K562 (cell line): ENCODE measurements at regions not wholly inside any gene's neighbourhood (a gene's known extent, or its start where the extent isn't known, plus 50 kb on each side); places are given as distances from the start of the nearest gene placed in this dataset.

Experiments used
- ATAC-seq: fragments of 200-7000 bp; cut with Tn5 transposase; 3 replicates; pipeline ENCODE4 v1.9.1; 2020; ENCODE audit warnings: moderate library complexity
- BruUV-seq: library from RNA; stranded (reverse); fragments of 400-500 nt; replicated peaks from 2 replicates; lab custom pipeline; 2021; lab: Mats Ljungman, UMichigan
- CTCF ChIA-PET: fragments of 300-600 bp; formaldehyde crosslinking; extraction: SDS; loops from one replicate; lab custom pipeline; 2021; ENCODE audit warnings: low intra/inter-chr PET ratio; lab: Yijun Ruan, JAX
- POLR2A ChIA-PET: fragments of 300-600, 350-650 bp; sonication (Branson Sonifier 250); formaldehyde crosslinking; extraction: SDS; loops from one replicate; lab custom pipeline; 2021; ENCODE audit warnings: antibody characterized with exemption, inconsistent platforms; lab: Yijun Ruan, JAX
- DNase-seq, 4 experiments: peaks; one replicate each; pipeline versions ENCODE4 v3.0.0 to v3.0.0-alpha.2; 2011 to 2018; ENCODE audit warnings: low spot score in 3 of 4, mixed read lengths in 3 of 4; ENCODE audit errors: extremely low read depth in 1 of 4
- FAIRE-seq: peaks from 2 replicates; lab custom pipeline; 2011; peaks lifted over from hg19 to GRCh38; lab: Jason Lieb, UNC
- H2AFZ ChIP-seq: 2 replicates; pipeline ENCODE4 v1.6.0; 2011; ENCODE audit warnings: low read depth, low read length, control low read depth, inconsistent platforms
- H3K27ac ChIP-seq: fragments of 200-600 bp; 3 replicates; pipeline ENCODE4 v1.8.0; 2011; ENCODE audit warnings: low read depth, mild to moderate bottlenecking, control low read depth, inconsistent platforms, low read length, moderate library complexity, mixed read lengths; ENCODE audit errors: extremely low read depth
- H3K27me3 ChIP-seq, 2 experiments: fragments of 300-600 bp in 1 of 2; 2 replicates in 1 of 2; 3 replicates in 1 of 2; pipeline versions ENCODE4 v1.6.0 to v1.8.0; 2011; ENCODE audit warnings: inconsistent platforms in 2 of 2, low read length in 2 of 2, mild to moderate bottlenecking in 1 of 2, mixed read lengths in 1 of 2, moderate library complexity in 1 of 2; ENCODE audit not compliant: control insufficient read depth in 2 of 2, insufficient read depth in 2 of 2
- H3K36me3 ChIP-seq: fragments of 300-600 bp; 3 replicates; pipeline ENCODE4 v1.8.0; 2011; ENCODE audit warnings: mild to moderate bottlenecking, low read length, inconsistent platforms; ENCODE audit not compliant: control insufficient read depth, insufficient read depth
- H3K4me1 ChIP-seq, 2 experiments: fragments of 200-600 bp in 1 of 2; replicated peaks in 1 of 2; 2 replicates in 1 of 2; 3 replicates in 1 of 2; pipeline versions ENCODE4 v1.5.1 to v1.8.0; 2011; ENCODE audit warnings: inconsistent platforms in 2 of 2, low read length in 2 of 2, mild to moderate bottlenecking in 1 of 2, mixed read lengths in 1 of 2, moderate library complexity in 1 of 2; ENCODE audit not compliant: control insufficient read depth in 2 of 2, insufficient read depth in 2 of 2
- H3K4me2 ChIP-seq: 2 replicates; pipeline ENCODE4 v1.6.1; 2011; ENCODE audit warnings: low read length, control low read depth, inconsistent platforms, mixed read lengths; ENCODE audit not compliant: insufficient read depth
- H3K4me3 ChIP-seq: fragments of 200-600 bp; sonication (generic), shearing (Covaris generic); 2 replicates; pipeline ENCODE4 v1.5.1; 2016; ENCODE audit warnings: control low read depth, inconsistent platforms
- H3K79me2 ChIP-seq: fragments of 200-600 bp; 3 replicates; pipeline ENCODE4 v1.8.0; 2011; ENCODE audit warnings: low read length, inconsistent platforms; ENCODE audit not compliant: control insufficient read depth, insufficient read depth
- H3K9ac ChIP-seq, 2 experiments: 2 replicates each; pipeline versions ENCODE4 v1.6.0 to v1.6.1; 2011; ENCODE audit warnings: low read depth in 2 of 2, low read length in 2 of 2, control low read depth in 1 of 2, inconsistent platforms in 1 of 2, mild to moderate bottlenecking in 1 of 2, mixed read lengths in 1 of 2; ENCODE audit not compliant: insufficient read depth in 1 of 2
- H3K9me1 ChIP-seq: one replicate; pipeline ENCODE4 v1.6.0; 2011; ENCODE audit warnings: inconsistent platforms, mild to moderate bottlenecking, low read length, moderate library complexity; ENCODE audit not compliant: control insufficient read depth, insufficient read depth
- H3K9me3 ChIP-seq: replicated peaks from 2 replicates; pipeline ENCODE4 v1.5.1; 2011; ENCODE audit warnings: low read depth, low read length, inconsistent platforms; ENCODE audit not compliant: control insufficient read depth, insufficient read depth
- H4K20me1 ChIP-seq: replicated peaks from 2 replicates; pipeline ENCODE4 v1.6.1; 2011; ENCODE audit warnings: low read length, inconsistent platforms, mixed read lengths; ENCODE audit not compliant: control insufficient read depth, insufficient read depth
- CBFB ChIP-seq: sonication (generic); formaldehyde crosslinking; IDR thresholded peaks from 2 replicates; pipeline ENCODE4 v1.4.0; 2020; ENCODE audit warnings: mild to moderate bottlenecking, missing genetic modification reagents
- ETV1 ChIP-seq: fragments of 450-650 bp; conservative IDR thresholded peaks from 2 replicates; pipeline ENCODE4 v1.6.1; 2016; ENCODE audit warnings: missing genetic modification characterization, control low read depth, low read depth, missing compliant biosample characterization
- HDAC8 ChIP-seq: fragments of 450-650 bp; IDR thresholded peaks from 2 replicates; pipeline ENCODE4 v1.6.1; 2016; ENCODE audit warnings: mild to moderate bottlenecking, missing genetic modification characterization, moderate library complexity, missing compliant biosample characterization
- KHSRP ChIP-seq: fragments of 450-650 bp; IDR thresholded peaks from 2 replicates; pipeline ENCODE4 v1.6.1; 2017
- KLF1 ChIP-seq: fragments of 450-650 bp; IDR thresholded peaks from 2 replicates; pipeline ENCODE4 v1.6.1; 2016; ENCODE audit warnings: missing genetic modification characterization, missing compliant biosample characterization
- MED1 ChIP-seq: sonication (generic); formaldehyde crosslinking; IDR thresholded peaks from 2 replicates; pipeline ENCODE4 v1.8.1; 2023; ENCODE audit warnings: missing genetic modification reagents, borderline replicate concordance
- RAD51 ChIP-seq: fragments of 450-650 bp; IDR thresholded peaks from 2 replicates; pipeline ENCODE4 v1.7.1; 2016; ENCODE audit warnings: low read depth, mild to moderate bottlenecking, borderline replicate concordance
- RB1 ChIP-seq: fragments of 450-650 bp; IDR thresholded peaks from 2 replicates; pipeline ENCODE4 v1.6.1; 2017; ENCODE audit warnings: low read depth, mild to moderate bottlenecking
- RBM34 ChIP-seq: fragments of 200-400 bp; formaldehyde crosslinking; IDR thresholded peaks from 2 replicates; pipeline ENCODE4 v1.6.1; 2018; ENCODE audit warnings: low read length, borderline replicate concordance; ENCODE audit not compliant: insufficient read depth
- SAFB2 ChIP-seq: fragments of 200-400 bp; formaldehyde crosslinking; IDR thresholded peaks from 2 replicates; pipeline ENCODE4 v1.6.1; 2018; ENCODE audit warnings: borderline replicate concordance, low read length, low read depth, moderate library complexity; ENCODE audit not compliant: severe bottlenecking
- YY1 ChIP-seq, 3 experiments: IDR thresholded peaks; 2 replicates each; pipeline ENCODE4 v1.6.1; 2011; ENCODE audit warnings: low read length in 2 of 3, mild to moderate bottlenecking in 2 of 3, moderate library complexity in 2 of 3, borderline replicate concordance in 1 of 3, control low read depth in 1 of 3, low read depth in 1 of 3; ENCODE audit not compliant: insufficient read depth in 3 of 3, insufficient replicate concordance in 2 of 3, control insufficient read depth in 1 of 3, insufficient read length in 1 of 3; ENCODE audit errors: extremely low read depth in 1 of 3
- ZNF140 ChIP-seq: fragments of 250-450 bp; sonication (Bioruptor Pico); IDR thresholded peaks from 2 replicates; pipeline ENCODE4 v1.8.0; 2021; ENCODE audit warnings: moderate library complexity, mild to moderate bottlenecking, inconsistent platforms
- ZNF274 ChIP-seq: IDR thresholded peaks from 2 replicates; pipeline ENCODE4 v1.6.1; 2011; ENCODE audit warnings: low read depth, mild to moderate bottlenecking, low read length, moderate library complexity, borderline replicate concordance
- WGBS: fragments of 100-300 bp; shearing (Covaris generic); methylation state at CpG from one replicate; pipeline ENCODE4 v1.1.6; 2016; ENCODE audit warnings: low coverage, mixed read lengths; ENCODE audit not compliant: insufficient coverage; ENCODE audit errors: missing lambda C conversion rate; 5-methylcytosine and 5-hydroxymethylcytosine counted together
- in situ Hi-C: fragments of 300-500 bp; cut with MboI; formaldehyde crosslinking; loops from 4 replicates; pipeline ENCODE4 v1.15.0; 2018; ENCODE audit warnings: inconsistent platforms, mixed read lengths
- intact Hi-C: fragments of 100-400 bp; cut with micrococcal nuclease; formaldehyde crosslinking; loops from 2 replicates; pipeline ENCODE4 v1.14.2; 2022
- TF ChIP-seq, protein P1 (sequence below): sonication (generic); formaldehyde crosslinking; IDR thresholded peaks from 2 replicates; pipeline ENCODE4 v1.8.0; 2022; ENCODE audit warnings: missing genetic modification reagents, mild to moderate bottlenecking, borderline replicate concordance
- TF ChIP-seq, protein P2 (sequence below): fragments of 250-450 bp; sonication (Bioruptor Pico); IDR thresholded peaks from 2 replicates; pipeline ENCODE4 v1.8.0; 2022; ENCODE audit warnings: inconsistent platforms, mild to moderate bottlenecking, moderate library complexity, borderline replicate concordance

DNA sequence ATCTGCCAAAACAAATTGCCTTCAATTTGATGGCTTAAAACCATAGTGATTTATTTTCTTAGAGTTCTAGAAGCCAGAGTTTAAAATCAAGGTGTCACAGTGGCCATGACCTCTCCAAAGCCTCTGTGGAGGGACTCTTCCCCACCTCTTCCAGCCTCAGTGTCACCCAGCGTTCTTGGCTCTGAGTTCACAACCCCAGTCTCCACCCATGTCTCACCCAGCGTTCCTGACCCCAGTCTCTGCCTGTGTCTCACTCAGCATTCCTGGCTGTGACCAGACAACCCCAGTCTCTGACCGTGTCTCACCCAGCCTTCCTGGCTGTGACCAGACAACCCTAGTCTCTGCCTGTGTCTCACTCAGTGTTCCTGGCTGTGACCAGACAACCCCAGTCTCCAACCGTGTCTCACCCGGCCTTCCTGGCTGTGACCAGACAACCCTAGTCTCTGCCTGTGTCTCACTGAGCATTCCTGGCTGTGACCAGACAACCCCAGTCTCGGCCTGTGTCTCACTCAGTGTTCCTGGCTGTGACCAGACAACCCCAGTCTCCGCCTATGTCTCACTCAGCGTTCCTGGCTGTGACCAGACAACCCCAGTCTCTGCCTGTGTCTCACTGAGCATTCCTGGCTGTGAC, 299.3 kb downstream of the GALR1 start (continued):
- TF ChIP-seq KHSRP = no peak
- TF ChIP-seq RAD51 = no peak
- no peak for TF ChIP-seq YY1 (IDR thresholded peaks at IDR 0.05; ENCODE audit: borderline replicate concordance in 1 of 3, control insufficient read depth in 1 of 3, extremely low read depth in 1 of 3, insufficient read depth in 3 of 3, insufficient read length in 1 of 3, insufficient replicate concordance in 2 of 3, low read depth in 1 of 3, low read length in 2 of 3)
- TF ChIP-seq KLF1 = no peak
- TF ChIP-seq RB1 = no peak
- TF ChIP-seq ZNF274 = no peak
- TF ChIP-seq, all 486 proteins: peak for 0

DNA sequence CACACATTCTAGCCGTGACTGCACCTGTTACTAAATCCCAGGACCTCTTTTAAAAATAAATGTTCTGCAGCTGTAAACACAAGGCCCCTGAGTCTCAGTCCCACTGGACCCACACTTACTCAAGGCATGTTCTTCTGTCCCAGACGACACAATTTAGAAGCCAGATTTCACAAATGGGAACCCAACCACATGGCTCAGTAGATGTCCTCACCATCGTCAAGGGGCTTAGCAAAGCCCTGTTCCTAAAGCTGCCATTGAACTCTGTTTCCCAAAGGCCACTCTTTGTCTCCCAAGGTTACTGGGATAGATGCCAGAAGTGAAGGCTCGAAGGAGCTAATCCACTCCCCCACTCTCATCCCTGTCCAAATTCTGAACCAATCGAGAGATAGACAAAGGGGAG, 301.0 kb downstream of the GALR1 start:
- in situ Hi-C loops = no loop called here
- TF ChIP-seq ZNF140 (CRISPR knock-in tag) (no peak), RBM34 (no peak), MED1 (CRISPR knock-in tag) (no peak), SAFB2 (no peak), HDAC8 (tag) (no peak), ETV1 (no peak), CBFB (CRISPR knock-in tag) (no peak)
- TF ChIP-seq, protein P1, sequence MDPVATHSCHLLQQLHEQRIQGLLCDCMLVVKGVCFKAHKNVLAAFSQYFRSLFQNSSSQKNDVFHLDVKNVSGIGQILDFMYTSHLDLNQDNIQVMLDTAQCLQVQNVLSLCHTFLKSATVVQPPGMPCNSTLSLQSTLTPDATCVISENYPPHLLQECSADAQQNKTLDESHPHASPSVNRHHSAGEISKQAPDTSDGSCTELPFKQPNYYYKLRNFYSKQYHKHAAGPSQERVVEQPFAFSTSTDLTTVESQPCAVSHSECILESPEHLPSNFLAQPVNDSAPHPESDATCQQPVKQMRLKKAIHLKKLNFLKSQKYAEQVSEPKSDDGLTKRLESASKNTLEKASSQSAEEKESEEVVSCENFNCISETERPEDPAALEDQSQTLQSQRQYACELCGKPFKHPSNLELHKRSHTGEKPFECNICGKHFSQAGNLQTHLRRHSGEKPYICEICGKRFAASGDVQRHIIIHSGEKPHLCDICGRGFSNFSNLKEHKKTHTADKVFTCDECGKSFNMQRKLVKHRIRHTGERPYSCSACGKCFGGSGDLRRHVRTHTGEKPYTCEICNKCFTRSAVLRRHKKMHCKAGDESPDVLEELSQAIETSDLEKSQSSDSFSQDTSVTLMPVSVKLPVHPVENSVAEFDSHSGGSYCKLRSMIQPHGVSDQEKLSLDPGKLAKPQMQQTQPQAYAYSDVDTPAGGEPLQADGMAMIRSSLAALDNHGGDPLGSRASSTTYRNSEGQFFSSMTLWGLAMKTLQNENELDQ (CRISPR knock-in tag) = no peak
- TF ChIP-seq, protein P2, sequence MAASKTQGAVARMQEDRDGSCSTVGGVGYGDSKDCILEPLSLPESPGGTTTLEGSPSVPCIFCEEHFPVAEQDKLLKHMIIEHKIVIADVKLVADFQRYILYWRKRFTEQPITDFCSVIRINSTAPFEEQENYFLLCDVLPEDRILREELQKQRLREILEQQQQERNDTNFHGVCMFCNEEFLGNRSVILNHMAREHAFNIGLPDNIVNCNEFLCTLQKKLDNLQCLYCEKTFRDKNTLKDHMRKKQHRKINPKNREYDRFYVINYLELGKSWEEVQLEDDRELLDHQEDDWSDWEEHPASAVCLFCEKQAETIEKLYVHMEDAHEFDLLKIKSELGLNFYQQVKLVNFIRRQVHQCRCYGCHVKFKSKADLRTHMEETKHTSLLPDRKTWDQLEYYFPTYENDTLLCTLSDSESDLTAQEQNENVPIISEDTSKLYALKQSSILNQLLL (CRISPR knock-in tag) = no peak

More for the DNA sequence above, 301.0 kb downstream of the GALR1 start:
- BruUV-seq = no TSS peak
- no peaks in the 10 kb centered on the region for H3K36me3 ChIP-seq
- H3K27ac ChIP-seq = no peak overlapping the region
- ChIA-PET CTCF (no interaction called here), POLR2A (no interaction called here)
- no peak overlapping the region for H3K4me2 ChIP-seq
- no peak overlapping the region for H3K4me3 ChIP-seq
- FAIRE-seq = no peak
- 0% methylated on average over 3 of the region's 5 CpGs for WGBS
- H2AFZ ChIP-seq = no peak overlapping the region
- no peaks in the 10 kb centered on the region for H3K79me2 ChIP-seq
- intact Hi-C loops = no loop called here
- H3K27me3 ChIP-seq = no peaks in the 10 kb centered on the region
- no peak overlapping the region for H3K9ac ChIP-seq
- H3K9me1 ChIP-seq = no peaks in the 10 kb centered on the region
- no peaks in the 10 kb centered on the region for H3K4me1 ChIP-seq
- no peak for DNase-seq
- no peaks in the 10 kb centered on the region for H4K20me1 ChIP-seq
- no peaks in the 10 kb centered on the region for H3K9me3 ChIP-seq
- ATAC-seq = no peak
